Lower leg skin (tissue), 3 donors: ENCODE measurements at regions not wholly inside any gene's neighbourhood (a gene's known extent, or its start where the extent isn't known, plus 50 kb on each side); places are given as distances from the start of the nearest gene placed in this dataset.

Experiments
- POLR2A ChIP-seq, 2 donors: fragments of 450-650 bp; IDR thresholded peaks; one replicate each; pipeline ENCODE4 v1.6.1; 2016 to 2017; ENCODE audit warnings: antibody characterized with exemption in 2 of 2, mild to moderate bottlenecking in 1 of 2, moderate library complexity in 1 of 2
- TF ChIP-seq, protein P1 (sequence below), 3 donors: fragments of 450-650 bp; IDR thresholded peaks; one replicate each; pipeline ENCODE4 v1.5.1; 2016; ENCODE audit warnings: antibody characterized with exemption in 3 of 3, mild to moderate bottlenecking in 3 of 3, moderate library complexity in 2 of 3

DNA sequence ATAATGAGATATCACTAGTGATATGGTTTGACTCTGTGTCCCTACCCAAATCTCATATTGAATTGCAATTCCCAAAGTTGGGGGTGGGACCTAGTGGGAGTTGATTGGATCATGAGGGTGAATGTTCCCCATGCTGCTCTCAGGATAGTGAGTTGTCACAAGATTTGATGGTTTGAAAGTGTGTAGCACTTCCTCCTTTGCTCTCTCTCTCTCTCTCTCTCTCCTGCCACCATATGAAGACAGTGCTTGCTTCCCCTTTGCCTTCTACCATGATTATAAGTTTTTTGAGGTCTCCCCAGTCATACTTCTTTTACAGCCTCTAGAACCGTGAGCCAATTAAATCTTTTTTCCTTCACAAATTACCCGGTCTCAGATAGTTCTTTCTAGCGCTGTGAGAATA, 1002.0 kb upstream of the ADGRB3 start:
- TF ChIP-seq, protein P1, sequence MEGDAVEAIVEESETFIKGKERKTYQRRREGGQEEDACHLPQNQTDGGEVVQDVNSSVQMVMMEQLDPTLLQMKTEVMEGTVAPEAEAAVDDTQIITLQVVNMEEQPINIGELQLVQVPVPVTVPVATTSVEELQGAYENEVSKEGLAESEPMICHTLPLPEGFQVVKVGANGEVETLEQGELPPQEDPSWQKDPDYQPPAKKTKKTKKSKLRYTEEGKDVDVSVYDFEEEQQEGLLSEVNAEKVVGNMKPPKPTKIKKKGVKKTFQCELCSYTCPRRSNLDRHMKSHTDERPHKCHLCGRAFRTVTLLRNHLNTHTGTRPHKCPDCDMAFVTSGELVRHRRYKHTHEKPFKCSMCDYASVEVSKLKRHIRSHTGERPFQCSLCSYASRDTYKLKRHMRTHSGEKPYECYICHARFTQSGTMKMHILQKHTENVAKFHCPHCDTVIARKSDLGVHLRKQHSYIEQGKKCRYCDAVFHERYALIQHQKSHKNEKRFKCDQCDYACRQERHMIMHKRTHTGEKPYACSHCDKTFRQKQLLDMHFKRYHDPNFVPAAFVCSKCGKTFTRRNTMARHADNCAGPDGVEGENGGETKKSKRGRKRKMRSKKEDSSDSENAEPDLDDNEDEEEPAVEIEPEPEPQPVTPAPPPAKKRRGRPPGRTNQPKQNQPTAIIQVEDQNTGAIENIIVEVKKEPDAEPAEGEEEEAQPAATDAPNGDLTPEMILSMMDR (IDR thresholded peaks at IDR 0.05): no peak
- TF ChIP-seq POLR2A (IDR thresholded peaks at IDR 0.05): no peak
